Chondrocyte (in vitro differentiated cells): ENCODE measurements at regions not wholly inside any gene's neighbourhood (a gene's known extent, or its start where the extent isn't known, plus 50 kb on each side); places are given as distances from the start of the nearest gene placed in this dataset.

Source experiments
- DNase-seq: peaks from one replicate; pipeline ENCODE4 v3.0.0; 2021; ENCODE audit warnings: mixed read lengths, low spot score
- H3K27ac Mint-ChIP-seq: one replicate; pipeline ENCODE4 v1.8.0; 2021; ENCODE audit warnings: mild to moderate bottlenecking, moderate library complexity, mixed read lengths; ENCODE audit not compliant: unreplicated experiment
- H3K27me3 Mint-ChIP-seq: 2 replicates; pipeline ENCODE4 v1.8.0; 2021; ENCODE audit warnings: low read depth, mixed read lengths
- H3K36me3 Mint-ChIP-seq: 2 replicates; pipeline ENCODE4 v1.8.0; 2021; ENCODE audit warnings: low read depth, mixed read lengths
- H3K4me1 Mint-ChIP-seq: 2 replicates; pipeline ENCODE4 v1.8.0; 2021; ENCODE audit warnings: low read depth, mild to moderate bottlenecking, mixed read lengths
- H3K4me3 Mint-ChIP-seq: one replicate; pipeline ENCODE4 v1.8.0; 2021; ENCODE audit warnings: mild to moderate bottlenecking, moderate library complexity, mixed read lengths; ENCODE audit not compliant: unreplicated experiment
- H3K9me3 Mint-ChIP-seq: 2 replicates; pipeline ENCODE4 v1.8.0; 2021; ENCODE audit warnings: low read depth, mixed read lengths
- CTCF ChIP-seq: fragments of 200-600 bp; sonication (generic); IDR thresholded peaks from 2 replicates; pipeline ENCODE4 v1.5.0; 2021; ENCODE audit warnings: antibody characterized with exemption, mild to moderate bottlenecking, moderate library complexity

- H3K27ac Mint-ChIP-seq = no peak overlapping the region
- no peaks in the 10 kb centered on the region for H3K27me3 Mint-ChIP-seq
- DNase-seq = no peak
- peak overlapping the region; percentile 51 for H3K4me3 Mint-ChIP-seq
- peaks cover 11% of the 10 kb centered on the region for H3K4me1 Mint-ChIP-seq
- no peak for TF ChIP-seq CTCF
- H3K36me3 Mint-ChIP-seq = no peaks in the 10 kb centered on the region
- H3K9me3 Mint-ChIP-seq = no peaks in the 10 kb centered on the region
Observed at GRCh38 chr22:48578138-48579042, 1249.3 kb downstream of the BRD1 start.

- H3K27ac Mint-ChIP-seq = no peak overlapping the region
- no peaks in the 10 kb centered on the region for H3K36me3 Mint-ChIP-seq
- H3K9me3 Mint-ChIP-seq = no peaks in the 10 kb centered on the region
- peak overlapping the region; percentile 51 for H3K4me3 Mint-ChIP-seq
- DNase-seq = no peak
- H3K4me1 Mint-ChIP-seq = peaks cover 11% of the 10 kb centered on the region
- H3K27me3 Mint-ChIP-seq = no peaks in the 10 kb centered on the region
- TF ChIP-seq CTCF = no peak
Observed at GRCh38 chr22:48577691-48578090, 1250.0 kb downstream of the BRD1 start.

- H3K27ac Mint-ChIP-seq = no peak overlapping the region
- H3K4me1 Mint-ChIP-seq = peaks cover 11% of the 10 kb centered on the region
- DNase-seq = no peak
- no peak overlapping the region for H3K4me3 Mint-ChIP-seq
- no peaks in the 10 kb centered on the region for H3K36me3 Mint-ChIP-seq
- H3K9me3 Mint-ChIP-seq = no peaks in the 10 kb centered on the region
- H3K27me3 Mint-ChIP-seq = no peaks in the 10 kb centered on the region
- TF ChIP-seq CTCF = peak; percentile 63
Observed at GRCh38 chr22:48577014-48577690, 1250.5 kb downstream of the BRD1 start.

GRCh38 chr22:48576333-48577013, 1251.2 kb downstream of the BRD1 start:
- Mint-ChIP-seq H3K4me1 (peaks cover 11% of the 10 kb centered on the region), H3K27me3 (no peaks in the 10 kb centered on the region), H3K36me3 (peaks cover 2% of the 10 kb centered on the region), H3K4me3 (no peak overlapping the region), H3K9me3 (peaks cover 5% of the 10 kb centered on the region), H3K27ac (no peak overlapping the region)
- TF ChIP-seq CTCF = peak; percentile 88
- no peak for DNase-seq
